Adrenal gland (tissue), 5 donors: ENCODE measurements at regions not wholly inside any gene's neighbourhood (a gene's known extent, or its start where the extent isn't known, plus 50 kb on each side); places are given as distances from the start of the nearest gene placed in this dataset.

Source experiments
- POLR2A ChIP-seq, 2 donors: fragments of 450-650 bp; IDR thresholded peaks; one replicate each; pipeline ENCODE4 v1.6.1; 2017; ENCODE audit warnings: antibody characterized with exemption in 2 of 2, mild to moderate bottlenecking in 2 of 2, moderate library complexity in 1 of 2
- TF ChIP-seq, protein P1 (sequence below), 6 experiments: fragments of 450-650 bp in 4 of 6; fragments of 200-600 bp in 2 of 6; sonication (generic) in 1 of 6; IDR thresholded peaks; 1 replicate in 5 of 6; 2 replicates in 1 of 6; pipeline versions ENCODE4 v1.5.1 to v1.8.0; 2016 to 2021; ENCODE audit warnings: antibody characterized with exemption in 6 of 6, mild to moderate bottlenecking in 2 of 6, moderate library complexity in 1 of 6
- donor health status: DM: no; HTN: no; CAD: no.

- TF ChIP-seq, protein P1, sequence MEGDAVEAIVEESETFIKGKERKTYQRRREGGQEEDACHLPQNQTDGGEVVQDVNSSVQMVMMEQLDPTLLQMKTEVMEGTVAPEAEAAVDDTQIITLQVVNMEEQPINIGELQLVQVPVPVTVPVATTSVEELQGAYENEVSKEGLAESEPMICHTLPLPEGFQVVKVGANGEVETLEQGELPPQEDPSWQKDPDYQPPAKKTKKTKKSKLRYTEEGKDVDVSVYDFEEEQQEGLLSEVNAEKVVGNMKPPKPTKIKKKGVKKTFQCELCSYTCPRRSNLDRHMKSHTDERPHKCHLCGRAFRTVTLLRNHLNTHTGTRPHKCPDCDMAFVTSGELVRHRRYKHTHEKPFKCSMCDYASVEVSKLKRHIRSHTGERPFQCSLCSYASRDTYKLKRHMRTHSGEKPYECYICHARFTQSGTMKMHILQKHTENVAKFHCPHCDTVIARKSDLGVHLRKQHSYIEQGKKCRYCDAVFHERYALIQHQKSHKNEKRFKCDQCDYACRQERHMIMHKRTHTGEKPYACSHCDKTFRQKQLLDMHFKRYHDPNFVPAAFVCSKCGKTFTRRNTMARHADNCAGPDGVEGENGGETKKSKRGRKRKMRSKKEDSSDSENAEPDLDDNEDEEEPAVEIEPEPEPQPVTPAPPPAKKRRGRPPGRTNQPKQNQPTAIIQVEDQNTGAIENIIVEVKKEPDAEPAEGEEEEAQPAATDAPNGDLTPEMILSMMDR (IDR thresholded peaks at IDR 0.05), result no peak
- TF ChIP-seq POLR2A (IDR thresholded peaks at IDR 0.05), result no peak
These were observed 236.8 kb upstream of the NCAM1 start for GRCh38 chr11:112724496-112724790.
